Brain pericyte (primary cell): ENCODE measurements at regions not wholly inside any gene's neighbourhood (a gene's known extent, or its start where the extent isn't known, plus 50 kb on each side); places are given as distances from the start of the nearest gene placed in this dataset.
"Not testable (repeated sequence)": the region's sequence is repeated elsewhere in the genome, so short reads cannot be mapped to it uniquely, and the experiment has no call there.

Experiments used
- DNase-seq: peaks from one replicate; pipeline ENCODE4 v3.0.0-alpha.2; 2012; ENCODE audit warnings: low read depth, low spot score

GRCh38 chr9:124125651-124125977, 114.0 kb downstream of the LHX2 start:
- no peak for DNase-seq

- peak; percentile 25 for DNase-seq
Observed at GRCh38 chr9:124126648-124127646, 115.4 kb downstream of the LHX2 start.

GRCh38 chr9:124128568-124129166, 117.1 kb downstream of the LHX2 start:
- no peak for DNase-seq

- no peak for DNase-seq
Observed at GRCh38 chr9:124130277-124131075, 118.9 kb downstream of the LHX2 start.

GRCh38 chr9:124131518-124131917, 120.0 kb downstream of the LHX2 start:
- DNase-seq = not testable (repeated sequence)

- DNase-seq = no peak
Observed at GRCh38 chr9:124132671-124133147, 121.1 kb downstream of the LHX2 start.

- DNase-seq = no peak
Observed at GRCh38 chr9:124133727-124134126, 122.2 kb downstream of the LHX2 start.

- no peak for DNase-seq
Observed at GRCh38 chr9:124134526-124134925, 123.0 kb downstream of the LHX2 start.

GRCh38 chr9:124135813-124136365, 121.9 kb upstream of the NEK6 start:
- no peak for DNase-seq

GRCh38 chr9:124137009-124137943, 120.5 kb upstream of the NEK6 start:
- DNase-seq = peak; percentile 37

GRCh38 chr9:124137944-124138335, 119.8 kb upstream of the NEK6 start:
- no peak for DNase-seq

GRCh38 chr9:124139001-124139400, 118.7 kb upstream of the NEK6 start:
- DNase-seq = no peak

GRCh38 chr9:124140941-124141568, 116.7 kb upstream of the NEK6 start:
- DNase-seq = no peak

- not testable (repeated sequence) for DNase-seq
Observed at GRCh38 chr9:124144561-124145123, 113.1 kb upstream of the NEK6 start.

- DNase-seq = no peak
Observed at GRCh38 chr9:124146031-124146561, 111.7 kb upstream of the NEK6 start.

- no peak for DNase-seq
Observed at GRCh38 chr9:124149992-124150391, 107.8 kb upstream of the NEK6 start.

- DNase-seq = no peak
Observed at GRCh38 chr9:124163760-124164255, 93.9 kb upstream of the NEK6 start.

- DNase-seq = no peak
Observed at GRCh38 chr9:124164811-124165210, 92.9 kb upstream of the NEK6 start.

GRCh38 chr9:124174433-124174832, 83.3 kb upstream of the NEK6 start:
- no peak for DNase-seq
